HEK293T (cell line): ENCODE measurements at regions not wholly inside any gene's neighbourhood (a gene's known extent, or its start where the extent isn't known, plus 50 kb on each side); places are given as distances from the start of the nearest gene placed in this dataset.

Experiments
- CTCF ChIA-PET: fragments of 350-600 bp; formaldehyde crosslinking; extraction: SDS; loops from one replicate; lab custom pipeline; 2021; ENCODE audit warnings: antibody characterized with exemption, inconsistent platforms; lab: Yijun Ruan, JAX
- POLR2A ChIA-PET: fragments of 350-600 bp; formaldehyde crosslinking; extraction: SDS; loops from one replicate; lab custom pipeline; 2020; ENCODE audit warnings: antibody characterized with exemption, inconsistent platforms; lab: Yijun Ruan, JAX
- DNase-seq: peaks from one replicate; pipeline ENCODE4 v3.0.0; 2012; ENCODE audit warnings: mixed read lengths; ENCODE audit errors: extremely low spot score
- ARNT ChIP-seq: fragments of 450-650 bp; IDR thresholded peaks from 2 replicates; pipeline ENCODE4 v1.6.1; 2017; ENCODE audit warnings: mild to moderate bottlenecking
- BHLHE40 ChIP-seq: fragments of 450-650 bp; IDR thresholded peaks from 2 replicates; pipeline ENCODE4 v1.6.1; 2016; ENCODE audit warnings: mild to moderate bottlenecking, moderate library complexity, borderline replicate concordance
- CTBP1 ChIP-seq: fragments of 450-650 bp; IDR thresholded peaks from 2 replicates; pipeline ENCODE4 v1.6.1; 2016; ENCODE audit warnings: borderline replicate concordance
- ELF4 ChIP-seq: fragments of 450-650 bp; IDR thresholded peaks from 2 replicates; pipeline ENCODE4 v1.6.1; 2017; ENCODE audit warnings: antibody characterized with exemption
- FOXA1 ChIP-seq: fragments of 450-650 bp; IDR thresholded peaks from 2 replicates; pipeline ENCODE4 v1.6.1; 2016; ENCODE audit warnings: mild to moderate bottlenecking
- FOXK2 ChIP-seq: fragments of 450-650 bp; IDR thresholded peaks from 2 replicates; pipeline ENCODE4 v1.6.1; 2016; ENCODE audit warnings: mild to moderate bottlenecking
- FOXM1 ChIP-seq: fragments of 450-650 bp; IDR thresholded peaks from 2 replicates; pipeline ENCODE4 v1.6.1; 2017; ENCODE audit warnings: mild to moderate bottlenecking, borderline replicate concordance
- HDGF ChIP-seq: fragments of 450-650 bp; IDR thresholded peaks from 2 replicates; pipeline ENCODE4 v1.6.1; 2017; ENCODE audit warnings: antibody characterized with exemption, borderline replicate concordance
- L3MBTL2 ChIP-seq: fragments of 450-650 bp; conservative IDR thresholded peaks from 2 replicates; pipeline ENCODE4 v1.6.1; 2016; ENCODE audit warnings: mild to moderate bottlenecking
- LEF1 ChIP-seq: fragments of 450-650 bp; IDR thresholded peaks from 2 replicates; pipeline ENCODE4 v1.6.1; 2017; ENCODE audit warnings: mild to moderate bottlenecking, borderline replicate concordance
- NFRKB ChIP-seq: fragments of 450-650 bp; IDR thresholded peaks from 2 replicates; pipeline ENCODE4 v1.6.1; 2016; ENCODE audit warnings: mild to moderate bottlenecking, moderate library complexity
- SP1 ChIP-seq: fragments of 450-650 bp; IDR thresholded peaks from 2 replicates; pipeline ENCODE4 v1.6.1; 2017
- SUZ12 ChIP-seq: fragments of 450-650 bp; IDR thresholded peaks from 2 replicates; pipeline ENCODE4 v1.6.1; 2016; ENCODE audit warnings: mild to moderate bottlenecking
- TARDBP ChIP-seq: fragments of 450-650 bp; IDR thresholded peaks from 2 replicates; pipeline ENCODE4 v1.6.1; 2016
- ZNF384 ChIP-seq: fragments of 450-650 bp; IDR thresholded peaks from 2 replicates; pipeline ENCODE4 v1.6.1; 2016
- TF ChIP-seq, protein P1 (sequence below): fragments of 450-650 bp; IDR thresholded peaks from 2 replicates; pipeline ENCODE4 v1.6.1; 2016

DNA sequence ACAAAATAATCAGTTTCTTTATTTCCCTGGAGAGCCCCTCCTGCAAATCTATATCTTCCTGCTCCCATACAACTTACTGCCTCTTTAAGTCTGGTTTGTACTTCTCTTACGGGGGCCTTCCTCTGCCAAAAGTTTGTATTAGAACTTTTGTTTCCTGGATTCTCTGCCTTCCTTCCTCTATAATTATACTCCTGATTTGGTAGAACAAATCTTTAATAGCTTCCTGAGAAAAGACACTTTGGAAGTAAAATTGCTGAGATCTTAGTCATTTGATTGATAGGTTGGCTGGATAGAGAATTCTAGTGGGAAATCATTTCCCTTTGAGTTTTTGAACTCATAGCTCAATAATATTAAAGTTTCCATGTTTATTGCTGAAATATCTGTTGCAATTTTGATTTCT lies 499.2 kb downstream of the RAB38 start:
- no peak for TF ChIP-seq LEF1
- no peak for TF ChIP-seq SP1
- TF ChIP-seq ZNF384: no peak
- TF ChIP-seq HDGF: no peak
- TF ChIP-seq, protein P1, sequence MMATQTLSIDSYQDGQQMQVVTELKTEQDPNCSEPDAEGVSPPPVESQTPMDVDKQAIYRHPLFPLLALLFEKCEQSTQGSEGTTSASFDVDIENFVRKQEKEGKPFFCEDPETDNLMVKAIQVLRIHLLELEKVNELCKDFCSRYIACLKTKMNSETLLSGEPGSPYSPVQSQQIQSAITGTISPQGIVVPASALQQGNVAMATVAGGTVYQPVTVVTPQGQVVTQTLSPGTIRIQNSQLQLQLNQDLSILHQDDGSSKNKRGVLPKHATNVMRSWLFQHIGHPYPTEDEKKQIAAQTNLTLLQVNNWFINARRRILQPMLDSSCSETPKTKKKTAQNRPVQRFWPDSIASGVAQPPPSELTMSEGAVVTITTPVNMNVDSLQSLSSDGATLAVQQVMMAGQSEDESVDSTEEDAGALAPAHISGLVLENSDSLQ: no peak
- TF ChIP-seq NFRKB: no peak
- no peak for TF ChIP-seq BHLHE40
- TF ChIP-seq FOXK2: no peak
- TF ChIP-seq ARNT: no peak
- TF ChIP-seq ELF4: no peak
- TF ChIP-seq CTBP1: no peak
- DNase-seq: no peak
- ChIA-PET POLR2A (no interaction called here), CTCF (no interaction called here)

DNA sequence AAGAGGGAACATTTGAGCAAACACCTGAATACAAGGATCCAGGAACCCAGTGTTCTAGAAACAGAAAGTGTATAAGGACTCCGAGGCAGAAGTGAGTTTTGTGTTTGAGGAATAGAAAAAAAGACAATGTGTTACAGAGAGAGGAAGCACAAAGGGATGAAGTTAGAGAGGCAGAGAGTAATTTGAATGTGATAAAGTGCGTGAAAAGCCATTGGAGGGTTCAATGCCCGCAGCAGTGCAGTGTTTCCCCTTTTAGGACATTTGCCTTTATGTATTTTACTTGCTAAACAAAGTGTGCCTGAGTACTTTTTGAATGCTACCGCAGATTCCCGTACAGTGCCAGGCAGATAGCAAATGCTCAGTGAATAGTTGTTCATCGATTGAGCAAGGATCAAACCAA lies 508.5 kb downstream of the RAB38 start:
- POLR2A ChIA-PET: no interaction called here
- no peak for TF ChIP-seq BHLHE40
- TF ChIP-seq CTBP1: no peak
- TF ChIP-seq FOXA1: no peak
- TF ChIP-seq FOXM1: no peak
- TF ChIP-seq HDGF: no peak
- TF ChIP-seq, protein P1: no peak
- no peak for TF ChIP-seq LEF1
- no peak for TF ChIP-seq ARNT
- TF ChIP-seq L3MBTL2: no peak
- TF ChIP-seq TARDBP: no peak
- TF ChIP-seq ELF4: no peak
- no peak for TF ChIP-seq ZNF384
- no peak for TF ChIP-seq NFRKB
- TF ChIP-seq SP1: no peak
- TF ChIP-seq FOXK2: no peak
- TF ChIP-seq SUZ12: no peak
- no peak for DNase-seq
- CTCF ChIA-PET: no interaction called here

DNA sequence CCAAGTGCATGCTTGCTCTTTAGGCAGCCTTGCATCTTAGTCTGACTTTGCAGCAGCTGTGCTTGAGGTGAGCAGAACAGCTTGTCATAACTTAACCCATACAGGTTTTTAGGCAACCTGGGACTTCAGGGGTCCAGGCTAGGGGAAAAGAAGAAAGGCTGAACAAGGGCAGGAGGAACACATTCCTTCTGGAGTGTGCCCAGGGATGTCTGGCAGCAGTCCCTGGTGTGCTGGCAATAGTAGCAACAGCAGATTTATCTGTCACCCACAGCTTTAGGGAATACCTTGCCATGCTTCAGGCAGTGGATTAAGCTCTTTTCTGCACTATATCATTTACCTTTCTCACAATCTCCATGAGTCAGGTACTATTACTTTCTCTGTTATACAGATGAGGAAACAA lies 513.0 kb downstream of the RAB38 start:
- no peak for DNase-seq
- TF ChIP-seq NFRKB (no peak), TARDBP (no peak), SUZ12 (no peak), L3MBTL2 (no peak), LEF1 (no peak), ARNT (no peak), SP1 (no peak), FOXM1 (no peak)
- POLR2A ChIA-PET: no interaction called here
- CTCF ChIA-PET: no interaction called here

DNA sequence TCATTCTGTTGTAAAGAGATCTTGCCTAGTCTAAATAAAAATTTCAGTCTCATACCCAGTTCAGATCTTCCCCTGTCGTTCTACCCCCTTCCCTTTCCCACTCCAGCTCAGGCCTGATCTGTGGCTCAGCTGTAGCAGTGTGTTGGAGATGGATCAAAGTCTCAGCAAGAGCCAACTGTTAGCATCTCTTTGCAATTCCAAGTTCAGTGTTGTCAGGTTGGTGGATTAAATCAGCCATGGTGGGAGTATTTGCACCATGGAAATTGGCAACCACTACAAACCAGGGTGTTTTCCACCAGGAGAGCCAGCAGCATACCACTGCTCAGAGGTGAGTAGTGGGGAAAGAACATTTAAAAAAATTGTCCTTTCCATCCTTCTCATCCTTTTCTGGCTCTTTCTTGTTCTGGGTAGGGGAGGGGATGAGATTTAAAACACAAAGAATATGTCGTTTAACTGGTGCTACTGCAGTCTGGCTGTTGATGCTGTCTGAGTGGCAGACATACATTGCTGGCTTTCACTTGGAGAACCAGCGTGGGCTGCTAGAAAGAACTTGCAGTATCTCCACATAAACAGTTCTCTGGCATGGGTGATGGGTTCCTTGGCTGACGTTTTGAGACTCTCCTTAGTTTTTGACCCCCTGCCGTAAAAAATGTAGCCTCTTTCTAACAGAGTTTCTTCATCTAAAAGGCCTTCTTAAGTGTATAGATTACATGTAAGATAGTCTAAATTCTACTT lies 514.1 kb downstream of the RAB38 start:
- ChIA-PET POLR2A (no interaction called here), CTCF (no interaction called here)
- no peak for TF ChIP-seq SUZ12
- no peak for TF ChIP-seq LEF1
- no peak for TF ChIP-seq ZNF384
- TF ChIP-seq, protein P1: no peak
- no peak for TF ChIP-seq ARNT
- no peak for TF ChIP-seq CTBP1
- no peak for TF ChIP-seq L3MBTL2
- no peak for TF ChIP-seq ELF4
- TF ChIP-seq SP1: no peak
- no peak for TF ChIP-seq FOXM1
- TF ChIP-seq BHLHE40: no peak
- TF ChIP-seq NFRKB: no peak
- TF ChIP-seq TARDBP: no peak
- TF ChIP-seq FOXK2: no peak
- no peak for DNase-seq

DNA sequence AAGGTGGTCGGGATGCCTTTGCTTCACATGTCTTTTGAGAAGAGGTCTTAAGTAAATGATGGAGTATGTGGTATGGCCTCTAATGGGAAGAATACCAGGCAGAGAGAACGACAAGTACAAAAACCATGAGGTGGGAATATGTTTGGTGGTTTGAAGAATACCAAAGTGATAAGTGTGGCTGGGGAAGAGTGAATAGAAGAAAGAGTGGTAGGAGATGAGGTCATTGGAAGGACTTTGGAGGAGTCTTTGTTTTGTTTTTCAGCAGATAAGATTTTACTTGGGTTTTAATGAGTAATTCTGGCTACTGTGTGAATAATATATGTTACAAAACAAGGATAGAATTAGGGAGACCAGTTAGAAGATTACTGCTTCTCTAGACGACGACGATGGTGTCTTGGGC lies 515.4 kb downstream of the RAB38 start:
- CTCF ChIA-PET: interaction anchor here (0.7 kb wide), 1 partner anchor 202 kb away, joined by 3 read pairs; no protein-coding TSS in a partner anchor
- DNase-seq: no peak
- POLR2A ChIA-PET: no interaction called here
- TF ChIP-seq ELF4: no peak
- TF ChIP-seq FOXA1: no peak
- no peak for TF ChIP-seq ARNT
- no peak for TF ChIP-seq FOXK2
- TF ChIP-seq ZNF384: no peak
- no peak for TF ChIP-seq BHLHE40
- no peak for TF ChIP-seq L3MBTL2
- TF ChIP-seq HDGF: no peak
- TF ChIP-seq FOXM1: no peak
- TF ChIP-seq SP1: no peak
- no peak for TF ChIP-seq LEF1
- no peak for TF ChIP-seq SUZ12
- no peak for TF ChIP-seq CTBP1
- no peak for TF ChIP-seq TARDBP
- TF ChIP-seq, protein P1: no peak
- no peak for TF ChIP-seq NFRKB

DNA sequence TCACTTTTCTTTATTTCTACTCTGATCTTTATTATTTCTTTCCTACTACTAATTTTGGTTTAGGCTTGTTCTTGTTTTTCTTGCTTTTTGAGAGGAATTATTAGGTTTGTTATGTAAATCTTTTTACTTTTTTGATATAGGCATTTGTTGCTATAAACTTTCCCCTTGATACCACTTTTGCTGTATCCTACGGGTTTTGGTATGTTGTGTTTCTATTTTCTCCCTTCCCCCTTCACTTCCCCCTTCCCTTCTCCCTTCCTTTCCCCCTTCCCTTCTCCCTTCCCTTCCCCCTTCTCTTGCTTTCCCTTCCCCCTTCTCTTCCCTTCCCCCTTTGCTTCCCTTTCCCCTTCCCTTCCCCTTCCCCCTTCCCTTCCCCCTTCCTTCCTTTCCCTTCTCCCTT lies 529.6 kb downstream of the RAB38 start:
- TF ChIP-seq HDGF (no peak), ELF4 (no peak), CTBP1 (no peak), NFRKB (no peak), ARNT (no peak), FOXA1 (no peak), TARDBP (no peak), SUZ12 (no peak), ZNF384 (no peak), L3MBTL2 (no peak), FOXM1 (no peak), LEF1 (no peak), SP1 (no peak), BHLHE40 (no peak), FOXK2 (no peak)
- TF ChIP-seq, protein P1: no peak
- CTCF ChIA-PET: no interaction called here
- DNase-seq: no peak
- POLR2A ChIA-PET: no interaction called here
